ENCODE measurements at regions not wholly inside any gene's neighbourhood (a gene's known extent, or its start where the extent isn't known, plus 50 kb on each side); places are given as distances from the start of the nearest gene placed in this dataset.
"Not testable (repeated sequence)": the region's sequence is repeated elsewhere in the genome, so short reads cannot be mapped to it uniquely, and the experiment has no call there.

DNA sequence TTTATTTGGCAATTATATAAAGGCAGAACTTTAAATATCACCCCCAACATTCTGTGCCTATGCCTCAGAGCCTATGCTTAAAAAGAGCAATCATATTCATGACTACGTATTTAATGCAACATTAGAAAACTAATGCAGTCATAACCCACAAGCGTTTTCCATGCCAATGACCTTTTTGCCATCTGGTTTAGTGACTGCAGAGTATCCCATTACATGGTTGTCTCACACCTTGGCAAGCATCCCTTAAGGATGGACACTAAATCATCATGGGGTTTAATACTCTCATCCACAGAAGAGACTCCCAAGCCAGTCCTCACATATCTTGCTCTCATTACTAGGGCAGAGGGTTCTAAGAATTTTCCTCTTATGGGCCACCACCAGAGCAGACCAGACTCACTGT lies 188.2 kb upstream of the PLGLB2 start:
- not testable (repeated sequence) for DNase-seq

- not testable (repeated sequence) for DNase-seq
Observed at GRCh38 chr2:87565116-87565515, 182.8 kb upstream of the PLGLB2 start.

DNA sequence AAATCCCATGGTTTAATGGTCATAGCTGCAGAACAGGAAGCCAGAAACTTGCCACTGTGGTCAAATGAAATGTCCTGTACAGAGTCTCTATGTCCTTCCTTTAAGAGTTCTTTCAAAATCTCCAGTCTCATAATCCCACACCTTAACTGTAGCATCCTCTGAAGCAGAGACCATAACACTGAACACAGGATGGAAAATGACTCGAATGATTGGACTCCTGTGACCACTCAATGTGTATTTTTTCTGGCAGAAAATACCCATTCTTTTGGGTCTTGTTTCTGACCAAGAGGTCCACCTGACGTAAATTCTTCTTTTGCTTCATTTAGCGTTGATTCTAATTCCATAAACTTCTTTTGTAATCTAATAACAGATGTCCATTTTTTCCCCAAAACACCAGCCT lies 181.4 kb upstream of the PLGLB2 start:
- not testable (repeated sequence) for DNase-seq

GRCh38 chr2:87567093-87567492 lies 180.8 kb upstream of the PLGLB2 start:
- DNase-seq = not testable (repeated sequence)

GRCh38 chr2:87567912-87568311 lies 180.0 kb upstream of the PLGLB2 start:
- DNase-seq = not testable (repeated sequence)

DNA sequence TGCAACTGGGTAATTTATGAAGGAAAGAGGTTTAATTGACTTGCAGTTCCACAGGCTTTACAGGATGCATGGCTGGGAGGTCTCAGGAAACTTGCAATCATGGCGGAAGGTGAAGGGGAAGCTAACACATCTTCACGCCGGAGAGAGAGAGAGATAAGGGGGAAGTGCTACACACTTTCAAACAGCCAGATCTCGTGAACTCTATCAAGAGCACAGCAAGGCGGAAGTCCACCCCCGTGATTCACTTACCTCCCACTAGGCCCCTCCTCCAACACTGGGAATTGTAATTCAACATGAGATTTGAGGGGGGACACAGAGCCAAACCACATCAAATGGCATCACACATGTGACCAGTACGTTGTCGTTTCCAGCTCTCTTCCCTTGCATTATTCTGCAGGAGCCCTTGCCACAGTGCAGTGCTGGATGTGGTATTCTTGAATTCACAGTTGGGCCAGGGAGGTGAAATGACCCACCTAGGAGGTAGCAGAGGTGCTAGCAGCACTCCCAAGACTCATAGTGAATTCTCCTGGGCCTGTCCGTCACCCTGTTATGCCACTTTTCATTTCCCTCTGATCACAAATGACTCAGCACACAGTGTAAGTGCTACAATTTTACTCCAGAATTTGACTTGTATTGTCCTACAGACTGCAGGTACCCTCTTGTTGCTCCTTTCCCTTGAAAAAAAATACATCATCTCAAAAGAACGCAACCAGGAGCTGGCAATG lies 179.2 kb upstream of the PLGLB2 start:
- peak; percentile 19 for DNase-seq

- DNase-seq = not testable (repeated sequence)
Observed at GRCh38 chr2:87569689-87570397, 178.0 kb upstream of the PLGLB2 start.

DNA sequence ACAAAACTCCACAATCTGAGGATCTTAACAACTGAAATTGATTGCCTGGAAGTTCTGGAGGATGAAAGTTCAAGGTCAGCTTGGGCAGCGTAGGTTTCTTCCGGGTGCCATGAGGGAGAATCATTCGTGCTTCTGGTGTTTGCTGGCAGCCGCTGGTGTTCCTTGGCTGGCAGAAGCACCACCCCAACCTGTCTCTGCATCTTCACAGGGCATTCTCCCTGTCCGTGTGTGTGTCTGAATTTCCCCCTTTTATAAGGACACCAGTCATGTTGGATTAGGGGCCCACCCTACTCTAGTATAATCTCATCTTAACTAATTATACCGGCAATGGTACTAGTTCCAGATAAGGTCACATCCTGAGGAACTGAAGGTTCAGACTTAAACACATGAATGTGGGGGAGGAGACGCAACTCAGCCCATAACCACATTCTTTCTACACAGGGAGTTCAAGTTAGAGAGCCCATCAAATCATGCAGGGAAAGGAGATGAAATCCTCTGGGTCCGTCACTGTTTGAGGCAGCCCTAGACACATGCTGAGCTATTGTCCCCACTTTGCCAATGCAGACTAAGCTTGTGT lies 175.9 kb upstream of the PLGLB2 start:
- DNase-seq = not testable (repeated sequence)

GRCh38 chr2:87572906-87573305 lies 175.0 kb upstream of the PLGLB2 start:
- not testable (repeated sequence) for DNase-seq

GRCh38 chr2:87573386-87574192 lies 174.3 kb upstream of the PLGLB2 start:
- DNase-seq = not testable (repeated sequence)

GRCh38 chr2:87574193-87575119 lies 173.4 kb upstream of the PLGLB2 start:
- not testable (repeated sequence) for DNase-seq

DNA sequence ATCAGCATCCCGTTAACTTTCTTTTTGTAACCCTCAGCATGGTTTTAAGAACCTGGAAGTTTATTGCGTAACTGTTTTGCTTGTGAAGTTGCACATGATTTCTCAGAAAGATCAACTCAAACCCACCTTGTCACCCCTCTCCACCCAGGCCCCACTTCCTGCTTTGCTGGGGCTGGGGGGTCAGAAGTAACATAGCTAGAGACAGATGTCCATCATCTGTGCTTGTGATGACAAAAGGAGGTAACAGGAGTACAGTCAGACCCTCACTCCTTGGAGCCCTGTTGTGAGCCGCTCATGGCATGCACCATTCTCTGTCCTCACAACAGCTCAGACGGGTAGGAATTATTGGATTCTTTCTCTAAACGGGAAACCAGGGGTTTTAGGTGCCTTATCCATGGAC lies 172.7 kb upstream of the PLGLB2 start:
- DNase-seq = not testable (repeated sequence)

DNA sequence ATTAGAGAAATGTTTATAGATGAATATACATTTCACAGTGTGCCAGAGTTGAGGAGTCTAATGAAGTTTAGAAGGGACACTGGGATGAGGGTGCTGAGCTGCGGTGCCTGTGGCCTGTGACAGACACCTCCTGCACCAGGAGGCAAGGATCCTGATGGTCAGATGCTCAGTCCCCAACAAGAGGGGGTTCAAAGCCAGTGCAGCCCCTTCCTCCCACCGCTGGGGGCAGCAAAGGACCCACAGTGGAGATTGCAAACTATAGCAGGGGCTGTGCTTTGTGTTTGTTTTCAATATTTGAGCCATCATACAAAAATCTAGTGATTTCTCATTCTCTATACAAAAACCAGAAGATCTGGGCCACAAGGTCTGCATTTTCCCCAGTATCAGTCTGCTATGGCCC lies 170.5 kb upstream of the PLGLB2 start:
- not testable (repeated sequence) for DNase-seq

GRCh38 chr2:87582152-87582551 lies 165.7 kb upstream of the PLGLB2 start:
- DNase-seq = not testable (repeated sequence)

DNA sequence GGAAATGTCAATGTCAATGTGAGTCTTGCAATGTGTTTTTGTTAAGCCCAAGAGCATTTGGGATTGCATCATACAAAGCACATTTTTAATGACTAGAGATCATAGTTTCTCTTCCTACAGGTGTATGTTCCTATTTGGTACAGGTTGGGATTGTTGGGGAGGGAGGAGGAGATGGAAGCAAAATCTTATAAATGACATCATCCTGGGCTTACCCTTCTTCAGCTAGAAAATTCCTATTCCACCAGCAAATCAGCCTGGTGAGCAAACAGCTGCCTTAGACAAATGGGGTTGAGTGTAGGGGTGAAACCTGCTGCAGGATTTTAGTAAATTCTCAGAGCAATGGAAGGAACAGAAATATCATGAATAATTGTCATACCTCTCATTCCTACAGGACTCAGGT lies 165.3 kb upstream of the PLGLB2 start:
- not testable (repeated sequence) for DNase-seq

- DNase-seq = not testable (repeated sequence)
Observed at GRCh38 chr2:87583370-87583769, 164.5 kb upstream of the PLGLB2 start.

- DNase-seq = not testable (repeated sequence)
Observed at GRCh38 chr2:87583803-87584202, 164.1 kb upstream of the PLGLB2 start.

DNA sequence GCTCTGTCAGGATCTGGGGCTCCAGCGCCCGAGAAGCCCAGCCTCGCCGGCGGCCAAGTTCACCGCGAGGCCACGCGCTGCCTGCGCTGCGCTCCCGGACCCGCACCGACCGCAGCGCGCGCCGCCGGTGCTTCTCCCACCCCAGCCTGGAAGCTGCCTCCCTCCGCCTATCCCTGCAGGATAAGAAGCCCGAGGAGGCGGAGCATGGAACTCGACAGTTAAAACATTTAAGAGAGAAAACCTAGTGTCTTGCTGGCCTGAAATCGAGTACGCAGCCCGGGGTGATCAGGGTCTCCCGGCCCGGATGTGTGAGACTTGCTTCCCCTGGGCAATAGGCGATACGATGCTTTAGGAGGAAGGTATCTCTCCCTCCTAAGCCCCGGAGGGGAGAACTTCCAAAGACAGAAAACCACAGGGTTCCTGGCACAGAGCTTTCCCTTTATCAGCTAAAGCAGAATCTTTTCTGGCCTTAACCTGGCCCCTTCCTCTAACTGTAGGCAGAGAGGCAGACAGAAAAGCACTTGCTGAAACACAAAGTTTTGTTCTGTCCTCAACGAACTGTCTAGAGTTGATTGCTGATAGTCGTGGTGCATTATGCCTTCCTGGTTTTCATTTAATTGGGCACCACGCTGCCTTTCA lies 163.5 kb upstream of the PLGLB2 start:
- DNase-seq = not testable (repeated sequence)

DNA sequence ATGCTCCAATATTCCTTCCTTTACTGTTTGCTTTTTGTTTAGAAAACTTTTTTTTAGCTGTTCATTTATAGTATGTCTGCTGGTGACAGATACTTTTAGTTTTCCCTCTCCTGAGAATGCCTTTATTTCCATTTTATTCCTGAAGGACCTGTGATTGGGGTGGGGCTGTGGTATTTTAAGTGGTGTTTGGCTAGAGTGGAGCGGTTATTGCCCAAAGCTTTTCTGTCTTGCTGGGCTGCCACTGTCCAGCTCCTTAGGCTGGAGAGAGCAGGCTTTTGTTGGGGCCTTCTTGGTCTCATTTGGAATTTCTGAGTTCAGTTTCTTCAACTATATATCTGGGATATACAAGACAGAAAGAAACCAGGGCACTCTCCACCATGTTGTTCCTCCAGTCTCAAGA lies 160.0 kb upstream of the PLGLB2 start:
- not testable (repeated sequence) for DNase-seq

- DNase-seq = not testable (repeated sequence)
Observed at GRCh38 chr2:87592974-87593373, 154.9 kb upstream of the PLGLB2 start.
